ENCODE measurements at regions not wholly inside any gene's neighbourhood (a gene's known extent, or its start where the extent isn't known, plus 50 kb on each side); places are given as distances from the start of the nearest gene placed in this dataset.
"Not testable (repeated sequence)": the region's sequence is repeated elsewhere in the genome, so short reads cannot be mapped to it uniquely, and the experiment has no call there.

DNA sequence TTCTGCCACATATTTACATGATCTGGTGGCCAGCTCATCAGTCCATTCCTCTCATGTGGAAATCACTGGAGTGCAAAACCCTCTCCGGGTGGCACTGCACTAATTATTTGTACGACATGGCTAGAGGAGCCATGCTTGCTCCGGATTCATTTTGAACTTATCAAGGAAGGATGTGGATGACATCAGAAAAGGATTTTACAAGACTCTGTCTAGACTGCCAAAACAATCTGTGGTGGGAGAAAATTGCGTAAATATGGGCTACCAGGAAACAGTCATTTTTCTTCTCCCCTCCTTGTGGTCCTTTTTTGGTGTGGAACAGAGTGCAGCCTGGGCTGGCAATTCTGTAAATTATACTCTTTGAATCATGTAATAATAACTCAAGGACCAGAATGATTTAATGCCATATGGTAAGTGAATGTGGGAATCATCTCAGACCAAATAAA is 123.4 kb upstream of the IFNE start:
- no peak for DNase-seq

GRCh38 chr9:21607576-21607975 is 125.5 kb upstream of the IFNE start:
- DNase-seq = no peak

GRCh38 chr9:21608200-21608599 is 126.1 kb upstream of the IFNE start:
- no peak for DNase-seq

GRCh38 chr9:21609506-21609905 is 127.4 kb upstream of the IFNE start:
- no peak for DNase-seq

DNA sequence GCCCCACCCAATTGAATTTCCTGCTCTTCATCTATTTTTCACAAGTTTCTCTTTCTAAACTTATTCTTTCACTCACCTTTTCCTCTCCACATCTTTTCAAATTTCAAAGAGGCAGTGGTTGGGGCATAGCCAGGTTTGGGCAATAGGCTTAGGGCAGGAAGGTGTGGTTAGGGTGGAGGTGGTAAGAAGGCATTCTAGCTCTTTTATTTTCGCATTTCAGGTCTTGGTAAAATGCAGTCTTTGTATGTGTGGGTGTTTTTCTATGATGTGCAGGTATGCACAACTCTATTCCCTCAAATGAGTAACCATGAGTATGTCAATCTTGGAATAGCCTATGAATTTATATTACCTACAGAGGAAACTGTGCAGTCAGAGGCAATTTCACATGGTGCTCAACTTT is 129.8 kb upstream of the IFNE start:
- peak; percentile 32 for DNase-seq

DNA sequence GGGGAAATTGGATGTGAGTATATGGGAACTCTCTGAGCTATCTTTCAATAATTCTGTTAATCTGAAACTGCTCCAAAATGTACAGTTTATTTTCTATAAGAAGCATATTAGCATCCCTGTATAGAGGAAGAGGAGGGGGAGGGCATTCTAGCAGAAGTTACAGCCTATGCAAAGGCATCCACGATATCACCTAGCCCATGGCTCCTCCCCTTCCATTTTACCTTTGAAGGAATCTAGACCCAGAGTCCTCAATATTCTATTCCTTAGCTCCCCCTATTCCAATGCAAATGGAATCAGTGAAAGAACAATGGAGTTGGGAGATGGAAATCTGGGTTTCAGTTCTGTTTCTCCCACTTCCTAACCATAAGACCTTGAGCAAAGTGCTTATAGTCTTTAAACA is 132.9 kb upstream of the IFNE start:
- DNase-seq = no peak

DNA sequence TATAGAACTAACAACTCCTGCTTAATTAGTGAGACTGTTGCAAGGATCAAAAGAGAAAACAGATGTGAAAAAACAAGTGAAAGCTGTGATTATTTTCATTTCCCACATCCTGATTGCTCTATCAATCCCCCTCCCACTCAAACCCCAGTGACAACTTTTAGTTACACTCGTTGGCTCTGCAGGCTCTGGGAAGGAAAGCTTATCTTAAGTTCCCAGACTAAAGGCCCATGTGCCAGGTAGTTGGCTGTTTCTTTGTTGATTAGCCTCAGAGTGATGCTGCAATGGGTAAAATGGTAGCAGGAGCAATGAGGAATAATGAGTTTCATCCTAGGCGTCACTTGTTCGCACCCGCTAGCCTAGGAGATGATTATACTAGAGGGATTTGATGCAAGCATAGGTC is 133.3 kb upstream of the IFNE start:
- DNase-seq = no peak

- no peak for DNase-seq
Observed at GRCh38 chr9:21616082-21616778, 134.1 kb upstream of the IFNE start.

DNA sequence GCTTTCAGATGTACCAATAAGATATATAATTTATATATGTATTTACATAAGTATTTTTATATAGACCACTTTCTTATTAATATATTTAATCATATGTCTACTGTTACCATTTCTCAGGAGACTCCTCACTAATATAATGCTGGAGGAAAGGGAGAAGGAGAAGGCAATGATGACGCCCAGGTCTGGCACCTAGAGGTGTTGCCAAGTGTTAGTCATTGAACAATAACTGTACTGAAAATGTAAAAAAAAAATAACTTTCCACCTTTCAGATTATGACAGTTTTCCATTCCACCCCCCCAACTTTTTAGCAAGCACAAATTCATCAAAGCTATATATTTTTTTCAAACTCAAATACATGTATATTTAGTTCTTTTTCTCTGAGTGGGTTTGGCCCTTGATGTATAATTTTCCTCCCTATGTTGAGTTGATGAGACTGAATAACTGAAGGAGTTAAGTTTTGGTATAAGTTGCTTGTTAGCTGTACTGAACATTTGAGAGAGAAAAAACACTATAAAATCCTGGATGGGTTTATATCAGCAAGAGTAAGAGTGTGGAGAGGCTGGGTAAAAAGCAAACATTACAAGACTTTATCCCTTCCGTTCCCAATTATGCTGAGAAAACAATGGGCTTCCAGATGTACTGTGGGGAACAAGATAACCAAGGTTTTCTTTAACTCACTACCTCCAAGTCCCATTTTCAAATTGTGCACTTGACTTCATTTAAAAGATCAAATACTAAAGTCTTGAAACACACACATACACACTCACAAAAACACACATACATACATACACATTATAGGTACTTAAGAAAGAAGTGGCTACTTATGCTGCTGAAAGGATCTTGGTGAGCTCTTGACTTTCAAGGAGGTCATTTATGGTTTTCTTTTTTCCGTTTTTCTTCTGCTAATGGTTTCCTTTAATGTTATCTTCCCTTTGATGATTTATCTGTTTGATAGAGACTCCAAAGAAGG is 142.8 kb upstream of the IFNE start:
- no peak for DNase-seq

GRCh38 chr9:21626493-21626892 is 144.4 kb upstream of the IFNE start:
- no peak for DNase-seq

DNA sequence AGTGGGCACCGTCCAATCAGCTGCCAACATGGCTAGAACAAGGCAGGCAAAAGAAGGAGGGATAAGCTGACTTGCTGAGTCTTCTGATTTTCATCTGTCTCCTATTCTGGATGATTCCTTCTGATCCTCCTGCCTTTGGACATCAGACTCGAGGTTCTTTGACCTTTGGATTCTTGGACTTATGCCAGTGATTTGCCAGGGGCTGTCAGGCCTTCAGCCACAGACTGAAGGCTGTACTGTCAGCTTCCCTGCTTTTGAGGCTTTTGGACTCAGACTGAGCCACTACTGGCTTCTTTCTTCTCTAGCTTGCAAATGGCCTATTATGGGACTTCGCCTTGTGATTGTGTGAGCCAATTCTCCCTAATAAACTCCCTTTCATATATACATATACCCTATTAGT is 146.8 kb upstream of the IFNE start:
- DNase-seq = not testable (repeated sequence)

DNA sequence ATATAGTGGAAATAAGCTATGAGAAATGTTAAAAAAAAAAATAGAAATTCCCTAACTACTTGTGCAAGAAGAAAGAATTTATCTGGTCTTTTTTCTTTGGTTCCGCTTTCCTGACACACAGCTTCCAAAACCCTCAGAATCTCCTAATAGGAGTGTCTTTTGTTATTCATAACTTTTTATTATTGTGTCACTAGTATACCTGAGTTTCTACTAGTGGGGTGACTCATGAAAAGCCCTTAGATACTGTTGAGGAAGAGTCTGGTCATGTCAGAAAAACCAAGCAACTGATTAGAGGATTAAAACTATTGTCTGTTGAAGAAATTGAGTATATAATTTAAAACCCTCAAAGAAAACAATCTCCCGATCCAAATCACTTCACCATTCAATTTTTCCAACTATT is 152.8 kb upstream of the IFNE start:
- no peak for DNase-seq

DNA sequence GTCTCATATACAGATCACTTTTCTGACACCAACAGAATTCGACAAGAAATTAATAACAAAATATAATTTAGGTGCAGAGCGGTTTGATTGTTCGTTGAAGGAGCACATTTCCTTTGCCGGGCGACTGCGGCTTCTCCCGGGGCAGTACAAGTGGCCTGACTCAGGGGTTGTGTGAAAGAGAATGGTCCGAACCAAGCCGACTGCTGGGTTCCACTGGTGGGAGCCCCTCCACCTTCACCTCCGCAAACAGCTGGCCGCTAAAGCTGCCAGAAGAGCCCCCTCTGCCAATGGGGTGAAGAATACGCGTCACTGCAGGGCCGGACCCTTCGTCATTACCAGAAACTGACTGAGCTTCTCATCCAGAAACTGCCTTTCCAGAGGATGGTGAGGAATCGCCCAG is 156.0 kb upstream of the IFNE start:
- DNase-seq = no peak

DNA sequence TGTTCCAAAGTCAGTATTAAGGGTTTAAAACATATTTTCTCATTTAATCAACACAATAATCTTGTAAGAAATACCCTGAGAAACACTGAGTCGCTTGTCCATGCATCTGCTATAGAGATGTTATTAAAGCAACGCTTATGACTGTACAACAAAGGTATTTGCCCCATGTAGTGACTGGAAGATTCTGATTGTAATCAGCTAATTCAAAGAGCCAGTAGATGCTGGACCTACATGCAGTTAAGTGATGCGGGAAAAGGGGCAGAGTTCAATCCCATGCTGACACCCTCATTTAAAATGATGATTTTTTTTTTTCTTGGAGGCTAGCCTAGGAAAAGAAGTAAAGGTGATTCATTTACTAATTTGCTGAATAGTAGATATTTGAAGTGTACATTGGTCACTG is 149.3 kb upstream of the MTAP start:
- DNase-seq = no peak

DNA sequence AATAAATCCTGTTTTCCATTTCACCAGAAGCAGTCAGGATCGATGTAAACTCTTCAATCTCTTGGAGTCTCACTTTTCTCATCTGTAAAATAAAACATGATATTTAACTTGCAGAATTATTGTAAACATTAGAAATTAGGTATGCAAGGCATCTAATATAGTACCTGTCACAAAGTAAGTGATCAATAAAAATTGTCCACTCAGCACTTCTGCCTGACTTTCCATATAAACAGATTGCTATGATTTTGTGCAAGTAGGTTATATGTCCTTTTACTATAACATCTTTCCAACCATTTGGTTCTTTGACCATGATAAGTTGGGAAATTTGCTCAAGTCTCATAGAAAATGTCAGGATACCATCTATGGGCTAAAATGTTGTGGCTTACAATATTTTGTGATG is 148.8 kb upstream of the MTAP start:
- DNase-seq = no peak

- DNase-seq = no peak
Observed at GRCh38 chr9:21656776-21657674, 145.4 kb upstream of the MTAP start.

DNA sequence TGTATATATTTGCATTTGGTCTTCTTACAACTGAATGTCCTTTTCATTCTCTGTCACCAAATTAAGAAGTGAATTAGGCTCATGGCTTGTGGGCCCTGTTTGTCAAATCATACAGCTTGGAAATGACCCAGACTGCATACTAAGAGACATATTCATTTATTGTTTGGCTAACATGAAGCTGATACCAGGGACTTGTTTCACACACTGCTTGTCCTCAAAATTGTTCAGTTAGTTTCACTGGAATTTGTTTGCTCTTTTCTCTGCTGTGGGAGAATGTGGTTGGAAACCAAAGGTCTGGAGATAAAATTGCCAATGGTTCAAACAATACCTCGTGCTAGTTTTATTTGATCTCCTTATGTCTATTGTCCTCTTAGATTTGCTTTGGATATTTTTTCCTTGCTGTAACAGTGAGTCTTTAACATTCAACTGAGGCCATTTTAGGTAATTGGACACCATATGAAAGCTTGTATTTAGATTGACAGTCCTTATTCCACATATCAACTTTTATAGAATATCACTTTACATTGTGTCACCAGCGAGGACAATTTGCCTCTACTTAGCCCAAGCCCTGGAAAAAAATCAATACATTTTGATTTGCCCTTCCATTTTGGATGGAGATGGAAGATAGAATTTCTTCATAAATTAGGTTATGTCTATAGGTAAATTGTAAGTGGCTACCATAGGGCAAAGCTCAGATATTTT is 144.3 kb upstream of the MTAP start:
- DNase-seq = no peak

DNA sequence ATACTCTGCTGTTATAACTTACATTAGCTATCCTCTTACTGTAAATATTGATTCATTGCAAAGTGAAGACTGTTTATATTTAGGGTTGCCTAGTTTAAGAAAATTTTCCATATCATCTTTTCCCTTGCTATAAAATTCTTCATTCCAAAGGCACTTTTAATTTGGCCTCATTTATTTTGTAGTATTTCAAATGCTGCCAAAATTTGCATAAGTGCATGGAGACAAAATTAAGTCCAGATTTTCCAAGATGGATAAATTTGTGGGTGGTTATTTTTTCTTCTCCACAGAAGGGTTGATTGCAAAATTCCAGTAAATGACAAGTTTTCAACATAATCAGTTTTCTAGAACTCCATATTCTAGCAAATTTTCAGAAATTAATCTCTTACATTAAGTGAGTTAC is 141.5 kb upstream of the MTAP start:
- no peak for DNase-seq

- no peak for DNase-seq
Observed at GRCh38 chr9:21661626-21662025, 140.8 kb upstream of the MTAP start.

DNA sequence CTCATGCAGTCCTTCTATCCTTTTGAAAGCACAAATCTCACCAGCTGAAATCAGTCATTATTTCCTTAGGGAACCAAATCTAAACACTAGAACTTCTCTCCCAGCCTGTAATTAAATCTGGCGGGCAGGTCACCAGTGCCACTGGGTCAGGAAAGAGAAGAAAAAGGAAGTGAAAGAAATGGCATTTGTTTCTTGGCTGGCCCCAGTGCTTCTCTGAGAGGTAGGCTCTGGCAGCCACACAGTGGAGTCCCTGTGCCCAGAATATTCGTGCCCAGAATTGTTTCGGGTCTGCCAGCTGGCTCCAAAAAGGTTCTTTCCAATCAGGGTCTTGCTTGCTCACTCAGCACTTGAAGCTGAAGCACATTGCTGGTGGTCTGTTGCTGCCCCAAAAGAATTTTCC is 133.9 kb upstream of the MTAP start:
- DNase-seq = no peak

DNA sequence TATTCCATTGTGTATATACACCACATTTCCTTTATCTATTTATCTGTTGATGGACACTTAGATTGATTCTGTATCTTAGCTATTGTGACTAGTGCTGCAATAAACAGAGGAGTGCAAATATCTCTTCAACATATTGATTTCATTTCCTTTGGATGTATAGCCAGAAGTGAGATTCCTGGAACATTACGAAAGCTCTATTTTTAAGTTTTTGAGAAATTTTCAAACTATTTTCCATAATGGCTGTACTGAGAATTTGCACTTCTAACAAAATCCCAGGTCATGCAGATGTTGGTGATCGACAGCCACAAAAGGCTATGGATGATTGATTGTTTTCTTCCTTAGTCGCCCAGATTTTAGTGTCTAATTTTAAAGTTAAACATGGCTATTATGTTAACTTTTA is 132.7 kb upstream of the MTAP start:
- DNase-seq = no peak

DNA sequence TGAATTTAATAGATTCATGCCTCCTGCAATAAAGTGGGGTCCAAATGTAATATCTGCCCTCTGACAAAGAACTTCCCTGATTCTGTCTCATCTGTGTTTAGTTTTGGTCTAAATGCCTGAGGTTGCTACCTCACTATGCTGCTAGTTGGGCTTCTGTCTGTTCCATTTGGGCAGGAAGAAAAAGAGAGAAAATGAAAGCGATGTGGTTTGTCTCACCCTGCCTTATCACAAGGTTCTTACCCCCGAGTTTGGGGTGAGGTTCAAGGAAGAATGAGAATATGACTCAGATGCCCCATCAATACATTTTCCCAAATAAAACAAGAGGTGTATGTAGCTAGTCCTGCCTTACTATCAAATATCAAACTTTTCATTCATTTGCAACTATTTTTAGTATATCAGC is 132.1 kb upstream of the MTAP start:
- DNase-seq = peak; percentile 21

DNA sequence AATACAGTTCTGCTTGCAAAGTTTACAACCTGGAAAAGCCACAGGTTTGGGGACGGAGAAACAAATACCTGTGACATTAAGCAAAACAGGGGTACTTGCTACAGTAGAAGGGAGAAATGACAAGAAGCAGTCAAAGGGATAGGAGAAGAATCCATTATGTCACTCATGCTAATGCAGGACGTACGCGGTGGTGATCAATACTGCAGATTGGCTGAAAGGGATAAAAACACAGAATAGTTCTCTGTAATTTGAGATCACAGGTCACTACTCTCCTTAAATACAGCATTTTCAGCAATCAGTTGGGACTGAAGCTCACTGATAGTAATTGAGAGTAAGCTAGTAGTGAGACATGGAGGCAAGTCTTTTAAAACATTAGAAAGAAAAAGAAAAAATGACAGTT is 130.3 kb upstream of the MTAP start:
- DNase-seq = no peak
